Fibroblast of skin of left biceps (primary cell): ENCODE measurements at regions not wholly inside any gene's neighbourhood (a gene's known extent, or its start where the extent isn't known, plus 50 kb on each side); places are given as distances from the start of the nearest gene placed in this dataset.
"Not testable (repeated sequence)": the region's sequence is repeated elsewhere in the genome, so short reads cannot be mapped to it uniquely, and the experiment has no call there.

Experiments used
- DNase-seq, 2 experiments: peaks; one replicate each; pipeline ENCODE4 v3.0.0-alpha.2; 2013; ENCODE audit warnings: low read depth in 2 of 2

DNA sequence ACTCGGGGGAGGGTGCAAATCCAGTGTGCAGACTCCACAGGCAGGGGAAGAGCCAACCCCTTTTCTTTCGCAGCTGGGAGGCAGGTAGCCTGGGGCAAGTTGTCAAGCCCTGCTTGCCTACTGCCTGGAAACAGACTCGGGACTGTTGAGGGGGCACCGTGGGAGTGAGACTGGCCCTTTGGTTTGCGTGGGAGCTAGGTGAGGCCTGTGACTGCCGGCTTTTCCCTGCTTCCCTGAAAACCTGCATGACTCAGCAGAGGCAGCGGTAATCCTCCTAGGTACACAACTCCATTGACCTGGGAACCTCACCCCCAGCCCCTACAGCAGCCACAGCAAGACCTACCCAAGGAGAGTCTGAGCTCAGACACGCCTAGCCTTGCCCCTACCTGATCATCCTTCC is 509.5 kb downstream of the DTWD2 start:
- DNase-seq: no peak

DNA sequence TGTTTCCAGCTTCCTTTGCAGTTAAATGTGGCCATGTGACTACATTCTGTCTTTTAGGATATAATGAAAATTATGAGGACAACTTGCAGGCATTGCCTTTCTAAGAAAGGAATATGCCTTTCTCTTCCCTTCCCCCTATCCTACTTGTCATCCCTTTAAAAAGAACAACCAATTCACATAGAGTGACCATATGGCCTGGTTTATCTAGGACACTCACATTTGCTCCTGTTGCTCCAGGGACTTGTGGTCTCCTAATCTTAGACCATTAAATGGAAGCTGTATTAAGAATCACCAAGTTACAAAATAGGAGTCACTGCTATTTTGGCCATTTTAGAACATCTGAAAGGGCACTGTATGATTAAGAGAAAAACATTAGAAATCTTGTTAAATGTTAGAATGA is 520.3 kb downstream of the DTWD2 start:
- DNase-seq: no peak

DNA sequence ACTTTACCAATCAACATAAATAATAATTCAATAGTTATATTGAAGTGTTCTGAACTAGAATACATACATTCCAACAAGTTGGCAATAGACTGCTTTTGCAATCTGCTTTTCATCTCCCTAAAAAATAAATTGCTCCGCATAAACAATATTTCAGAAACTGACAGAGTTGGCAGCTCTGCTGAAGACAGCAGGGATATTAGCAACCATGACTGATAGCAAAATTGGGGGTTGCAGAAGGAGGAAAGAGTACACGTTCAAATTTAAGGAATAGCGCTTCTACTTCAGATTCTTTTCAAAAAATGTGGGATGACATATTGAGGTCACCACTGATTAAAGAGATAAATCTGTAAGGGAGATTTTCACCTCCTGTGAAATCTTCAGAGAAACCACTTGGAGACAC is 521.2 kb downstream of the DTWD2 start:
- peak; percentile 9 to 26 for DNase-seq

DNA sequence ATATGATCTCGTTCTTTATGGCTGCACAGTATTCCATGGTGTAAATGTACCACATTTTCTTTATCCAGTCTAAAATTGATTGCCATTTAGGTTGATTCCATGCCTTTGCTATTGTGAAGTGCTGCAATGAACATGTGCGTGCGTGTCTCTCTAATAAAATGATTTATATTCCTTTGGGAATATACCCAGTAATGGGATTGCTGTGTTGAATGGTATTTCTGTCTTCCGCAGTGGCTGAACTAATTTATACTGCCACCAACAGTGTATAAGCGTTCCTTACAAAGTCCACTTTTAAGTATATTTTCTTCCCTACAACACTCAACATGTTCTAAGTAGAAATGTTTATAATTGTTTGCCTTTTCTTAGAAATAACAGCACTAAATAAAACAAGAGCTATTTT is 521.9 kb downstream of the DTWD2 start:
- DNase-seq: no peak

DNA sequence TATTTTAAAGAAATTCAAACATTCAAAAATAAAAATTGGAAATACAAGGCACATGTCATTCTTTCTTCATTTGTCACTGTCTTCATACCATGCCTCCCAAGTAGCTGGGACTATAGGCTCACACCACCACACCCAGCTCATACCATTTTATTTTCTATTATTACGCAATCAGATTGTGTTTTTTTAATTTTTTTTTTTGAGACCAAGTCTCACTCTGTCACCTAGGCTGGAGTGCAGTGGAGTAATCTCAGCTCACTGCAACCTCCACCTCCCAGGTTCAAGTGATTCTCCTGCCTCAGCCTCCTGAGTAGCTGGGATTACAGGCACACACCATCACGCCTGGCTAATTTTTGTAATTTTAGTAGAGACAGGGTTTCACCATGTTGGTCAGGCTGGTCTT is 526.1 kb downstream of the DTWD2 start:
- not testable (repeated sequence) for DNase-seq

DNA sequence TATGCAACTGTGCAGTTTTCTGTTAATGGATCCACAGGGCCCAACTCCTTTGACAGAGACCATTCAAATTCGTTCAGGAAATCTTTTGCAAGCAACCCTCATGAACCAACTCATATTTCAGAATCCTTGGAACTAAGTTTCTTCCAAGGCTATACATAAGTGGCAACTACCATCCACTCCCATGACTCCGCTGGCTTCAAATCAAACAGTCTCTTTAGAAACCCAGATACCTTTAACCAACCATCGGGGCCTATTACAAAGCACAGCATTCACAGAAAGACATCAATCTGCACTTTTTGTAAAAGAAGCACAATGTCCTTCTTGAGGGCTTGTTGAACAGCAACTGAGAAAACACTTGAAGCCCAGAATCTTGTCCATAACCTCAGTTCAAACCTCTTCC is 526.9 kb downstream of the DTWD2 start:
- no peak for DNase-seq

DNA sequence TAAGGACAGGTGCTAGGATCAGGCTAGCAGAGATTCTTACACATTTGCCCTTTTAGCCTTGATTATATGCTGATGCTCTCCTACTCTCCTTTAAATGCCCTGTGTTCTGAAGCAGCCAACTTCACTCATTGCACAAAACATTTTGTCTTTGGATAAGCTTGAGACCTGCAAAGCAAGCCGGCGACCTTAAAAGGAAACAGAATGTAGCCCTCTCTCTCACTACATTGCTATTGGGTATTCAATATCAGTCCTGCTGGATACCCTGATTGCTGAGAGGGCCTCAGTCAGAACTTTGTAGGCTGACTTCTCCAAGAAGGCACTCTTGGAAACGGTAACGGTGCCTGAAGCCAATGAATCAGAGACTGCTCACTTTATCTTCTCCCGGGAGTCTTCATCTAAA is 528.9 kb downstream of the DTWD2 start:
- no peak for DNase-seq

DNA sequence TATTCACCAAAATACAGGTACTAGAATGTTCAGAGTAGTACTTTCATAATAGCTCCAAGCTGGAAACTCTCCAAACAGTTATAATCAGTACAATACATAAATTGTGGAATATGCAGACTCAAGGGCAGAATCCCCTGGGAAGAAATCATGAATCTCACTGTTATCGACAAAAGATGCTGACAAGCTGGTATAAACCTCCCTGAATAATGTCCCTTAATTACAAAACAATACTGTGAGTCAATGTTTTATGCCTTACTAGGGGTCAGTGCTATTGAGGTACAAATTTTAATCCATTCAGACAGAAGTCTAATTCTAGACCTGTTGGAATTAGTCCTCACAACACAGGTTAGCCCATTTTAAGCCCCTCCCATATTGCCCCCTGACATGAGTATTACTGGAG is 532.3 kb downstream of the DTWD2 start:
- no peak for DNase-seq

DNA sequence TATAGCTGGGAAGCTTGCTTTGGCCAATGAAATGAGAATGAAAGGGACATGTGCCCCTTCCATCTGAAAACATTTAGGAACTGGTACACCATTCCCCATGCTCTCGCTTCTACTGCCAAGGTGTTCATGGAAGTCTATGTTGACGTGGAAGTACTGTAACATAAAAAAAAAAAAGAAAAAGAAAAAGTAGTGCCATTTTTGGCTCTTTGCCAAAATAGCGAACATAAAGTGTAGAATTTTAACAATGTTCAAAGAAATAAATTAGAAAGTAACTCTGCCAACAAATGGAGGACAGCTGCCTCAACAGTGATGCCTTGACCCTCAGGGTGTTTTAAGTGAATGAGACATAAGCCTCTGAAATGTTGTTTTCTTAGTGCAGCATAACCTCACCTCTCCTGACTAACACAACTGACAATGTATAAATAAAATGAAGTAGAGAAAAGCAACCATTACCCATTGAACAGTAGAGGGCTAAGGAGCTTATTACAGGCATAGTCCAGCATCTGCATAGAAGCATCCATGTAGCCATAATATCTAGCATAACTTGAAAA is 536.6 kb downstream of the DTWD2 start:
- no peak for DNase-seq

DNA sequence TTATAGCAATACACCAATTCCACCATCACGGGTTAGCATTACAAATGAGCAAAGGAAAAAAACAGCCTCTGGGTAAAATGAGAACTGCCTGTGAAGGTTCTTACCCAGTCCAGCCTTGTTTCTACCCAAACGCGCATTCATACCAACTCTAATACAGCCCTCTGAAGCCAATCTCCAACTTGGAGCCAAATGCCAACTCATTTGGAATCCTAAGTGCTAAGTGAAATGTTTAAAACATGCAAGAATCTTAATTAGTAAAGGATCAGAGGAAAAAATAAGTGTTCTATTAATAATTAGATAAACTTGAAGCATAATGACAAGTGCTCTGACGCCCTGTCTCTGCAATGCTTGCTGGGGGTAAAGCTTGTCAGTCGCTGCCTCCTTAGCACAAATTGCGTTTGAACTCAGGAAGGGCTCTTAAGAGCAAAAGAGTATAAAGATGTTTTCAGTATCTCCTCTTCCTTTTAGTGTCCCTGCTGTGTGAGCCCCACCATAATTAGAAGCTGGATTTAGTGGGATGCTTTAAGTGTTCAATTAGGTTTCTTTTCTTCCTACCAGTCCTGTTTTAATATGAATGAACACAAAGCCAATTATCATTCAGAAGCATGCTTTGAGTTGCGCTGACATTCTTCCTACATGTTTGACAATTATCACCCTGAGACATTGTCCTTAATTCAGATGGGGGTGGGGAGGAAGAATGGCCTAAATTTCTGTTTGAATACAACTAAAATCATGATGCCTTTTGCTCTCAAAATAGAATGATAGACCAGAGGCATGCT is 537.6 kb downstream of the DTWD2 start:
- DNase-seq: no peak

DNA sequence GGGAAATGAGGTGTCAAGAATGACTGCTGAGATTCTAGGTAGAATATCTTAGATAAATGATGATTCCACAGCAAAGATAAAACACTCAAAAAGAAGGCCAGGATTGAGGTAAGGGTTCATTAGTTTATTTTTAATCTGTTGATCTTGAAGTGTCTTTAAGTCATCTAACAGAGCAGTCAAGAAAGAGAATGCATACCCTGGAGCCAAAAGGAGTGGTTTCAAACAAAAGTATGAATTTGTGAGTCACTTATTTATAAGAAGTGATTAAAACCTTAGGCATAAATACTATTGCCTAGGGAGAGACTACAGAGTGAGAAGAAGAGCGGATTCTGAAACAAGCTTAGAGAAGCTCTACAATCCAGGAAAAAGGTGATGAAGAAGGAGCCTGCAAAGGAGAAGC is 541.0 kb downstream of the DTWD2 start:
- no peak for DNase-seq

DNA sequence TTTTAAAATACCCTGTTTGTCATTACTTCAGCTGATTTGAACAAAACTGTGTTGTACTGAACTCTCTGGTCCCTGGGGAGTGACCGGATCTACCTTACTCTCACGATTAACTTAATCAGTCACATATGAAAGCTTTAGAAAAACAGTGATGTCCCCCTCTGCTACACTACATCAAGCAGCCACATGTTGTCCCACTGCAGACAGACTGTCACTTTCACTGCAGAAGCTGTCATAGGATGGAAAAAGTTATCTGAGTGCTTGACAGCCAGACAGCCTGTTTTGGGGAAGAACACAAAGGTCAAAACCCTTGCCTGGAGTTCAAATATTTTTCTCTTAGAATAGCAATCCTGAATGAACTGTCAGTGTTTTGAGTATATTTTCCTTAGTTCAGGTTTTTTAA is 546.4 kb downstream of the DTWD2 start:
- no peak for DNase-seq

DNA sequence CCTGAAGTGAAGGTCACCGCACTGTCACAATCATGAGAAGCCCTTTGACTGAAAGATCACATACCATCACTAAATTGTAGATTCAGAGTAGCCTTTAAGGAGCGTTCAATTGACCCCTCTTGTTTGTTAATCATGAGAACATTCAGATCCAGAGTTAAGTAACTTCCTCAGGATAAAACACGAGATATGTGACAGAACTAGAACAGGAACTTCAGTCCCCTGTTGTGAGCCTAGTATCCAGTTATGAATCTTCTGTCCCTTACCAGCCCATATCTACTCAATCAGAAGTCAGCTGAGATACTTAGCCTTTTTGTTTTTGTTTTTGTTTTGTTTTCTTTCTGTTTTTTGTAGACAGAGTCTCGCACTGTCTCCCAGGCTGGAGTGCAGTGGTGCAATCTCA is 547.3 kb downstream of the DTWD2 start:
- no peak for DNase-seq

DNA sequence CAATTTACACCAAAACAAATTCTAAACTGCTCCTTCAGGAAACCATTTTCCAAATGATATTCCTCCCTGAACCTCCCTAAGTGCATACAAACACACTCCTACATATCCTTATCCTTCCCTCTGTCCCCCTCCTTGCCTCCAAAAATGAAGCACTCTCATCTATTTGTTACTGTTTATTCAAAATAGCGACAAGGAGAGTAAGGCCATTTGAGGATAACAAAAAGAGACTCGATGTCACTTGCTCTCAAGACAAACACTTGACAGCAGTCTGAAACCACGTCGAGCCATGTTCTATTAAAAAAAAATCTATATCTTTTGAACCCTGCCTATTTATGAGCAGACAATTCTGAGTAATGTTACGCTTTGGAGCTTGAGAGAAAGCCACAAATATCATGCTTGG is 547.9 kb downstream of the DTWD2 start:
- no peak for DNase-seq

DNA sequence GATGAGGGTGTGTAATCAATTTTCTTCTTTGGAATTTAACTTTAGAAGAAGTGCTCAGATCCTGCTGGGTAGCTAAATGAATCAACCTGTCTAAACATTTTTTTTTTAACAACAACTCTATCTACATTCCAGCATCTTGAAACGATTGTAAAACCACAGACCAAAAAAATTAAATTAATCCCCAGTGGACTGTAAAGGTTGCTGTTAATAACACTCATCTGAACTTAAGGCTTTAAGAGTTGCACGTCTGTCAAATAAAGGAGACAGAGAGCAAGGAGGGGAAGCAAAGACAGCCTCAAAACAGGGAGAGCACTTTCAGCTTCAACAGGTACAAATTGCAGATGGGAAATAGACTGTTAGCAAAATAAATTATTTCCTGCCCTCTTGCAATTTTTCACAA is 548.5 kb downstream of the DTWD2 start:
- peak; percentile 70 to 74 for DNase-seq

DNA sequence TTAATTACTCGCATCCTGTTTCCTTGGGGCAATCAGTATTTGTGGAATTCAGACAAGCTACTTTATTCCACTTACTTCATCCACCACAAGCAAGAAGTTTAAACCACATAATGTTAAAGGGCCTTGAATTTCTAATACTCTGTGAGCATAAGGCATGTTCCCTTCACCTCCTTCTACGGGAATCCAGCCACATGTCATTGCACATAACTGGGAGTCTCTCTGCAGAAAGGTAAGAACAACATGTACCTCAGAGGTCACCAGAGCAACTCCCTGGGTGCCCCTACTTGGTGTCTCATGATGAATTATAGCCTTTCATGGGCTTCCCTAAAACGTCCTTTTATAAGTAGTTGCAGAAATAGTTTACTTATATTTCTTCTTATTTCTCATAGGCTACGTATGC is 553.2 kb downstream of the DTWD2 start:
- no peak for DNase-seq

DNA sequence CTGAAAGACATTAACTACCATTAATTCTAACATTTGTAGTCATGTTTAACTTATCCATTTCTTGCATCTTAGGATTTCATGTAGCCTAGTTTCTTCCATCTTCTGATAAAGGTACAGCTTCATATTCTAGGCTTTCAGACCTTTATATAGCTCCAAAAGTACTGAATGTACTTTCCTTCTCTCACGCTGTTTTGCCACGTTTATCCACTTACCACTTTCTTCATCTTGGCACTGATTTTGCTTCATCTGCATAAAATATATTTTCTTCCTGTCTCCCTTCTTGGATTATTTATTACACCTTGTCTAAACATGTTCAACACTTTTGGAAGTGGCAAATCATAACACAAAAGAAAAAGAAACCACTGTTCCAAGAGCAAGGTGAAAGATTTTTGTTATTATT is 553.8 kb downstream of the DTWD2 start:
- no peak for DNase-seq

DNA sequence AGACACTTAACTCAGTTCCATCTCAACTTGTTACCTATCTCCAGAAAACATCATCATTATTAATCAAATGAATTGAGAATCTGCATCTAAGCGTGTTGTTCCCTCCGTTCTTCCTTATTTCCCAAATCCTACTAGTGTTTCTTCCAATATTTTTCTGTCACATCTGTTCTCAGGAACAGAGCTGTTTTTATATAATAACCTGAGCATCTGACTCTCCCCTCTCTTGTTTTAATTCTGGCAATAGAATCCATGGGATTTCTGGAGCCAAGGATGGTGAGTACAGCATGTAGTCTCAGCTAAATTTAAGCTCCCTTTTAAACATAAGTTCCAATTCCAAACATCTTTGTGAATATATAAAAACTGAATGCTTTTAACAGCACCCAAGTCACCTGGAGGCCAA is 558.3 kb downstream of the DTWD2 start:
- DNase-seq: no peak

DNA sequence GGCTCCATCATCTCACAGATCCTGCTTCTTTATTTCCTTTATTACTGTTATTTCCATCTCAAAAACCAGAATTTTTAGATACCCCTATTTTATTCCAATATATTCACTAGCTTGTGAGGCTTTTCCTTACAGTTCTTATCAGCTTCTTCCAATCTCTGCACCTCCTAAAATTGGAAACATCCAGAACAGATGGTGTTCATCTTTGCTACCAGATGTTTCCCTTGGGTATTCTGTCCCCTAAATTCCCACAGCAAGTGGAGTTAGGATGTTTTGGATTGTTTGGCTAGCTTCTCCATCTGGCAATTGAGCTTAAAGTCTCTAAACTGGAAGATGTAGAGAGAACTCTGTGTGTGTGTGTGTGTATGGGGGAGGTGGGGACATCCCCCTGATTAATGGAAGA is 580.4 kb downstream of the DTWD2 start:
- peak; percentile 40 to 48 for DNase-seq

DNA sequence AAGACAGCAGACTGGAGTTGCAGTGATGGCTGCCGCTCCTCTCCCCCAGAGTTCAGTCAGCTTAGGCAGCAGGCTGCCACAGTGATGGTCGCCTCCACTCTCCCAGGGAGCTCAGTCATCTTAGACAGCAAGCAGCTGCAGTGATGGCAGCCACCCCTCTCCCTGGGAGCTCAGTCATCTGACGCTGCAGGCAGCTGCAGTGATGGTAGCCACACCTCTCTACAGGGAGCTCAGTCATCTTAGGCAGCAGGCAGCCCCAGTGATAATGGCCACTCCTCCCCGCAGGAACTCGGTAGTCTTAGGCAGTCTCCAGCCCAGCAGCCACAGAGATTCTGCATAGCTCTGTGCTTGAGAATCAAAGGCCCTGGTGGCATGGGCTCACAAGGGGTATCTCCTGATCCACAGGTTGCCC is 582.7 kb downstream of the DTWD2 start:
- DNase-seq: no peak

DNA sequence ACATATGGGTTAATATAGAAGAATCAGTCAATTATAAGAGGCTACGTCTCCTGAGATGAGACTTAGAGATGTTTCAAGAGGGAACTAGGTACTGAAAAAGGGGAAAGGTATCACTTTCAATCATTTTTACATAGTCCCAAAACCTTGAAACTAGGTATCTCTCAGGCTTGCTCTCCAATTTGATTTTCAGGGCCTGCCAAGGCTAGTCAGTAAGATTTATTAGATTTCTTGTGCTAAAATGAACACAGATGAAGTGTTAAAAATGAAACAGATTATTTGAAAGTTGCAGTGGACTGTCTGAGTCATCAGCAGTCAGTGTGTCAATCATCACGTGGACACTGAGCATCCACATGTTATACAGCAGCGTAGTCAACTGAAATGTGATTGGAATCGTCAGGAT is 591.1 kb downstream of the DTWD2 start:
- DNase-seq: no peak

DNA sequence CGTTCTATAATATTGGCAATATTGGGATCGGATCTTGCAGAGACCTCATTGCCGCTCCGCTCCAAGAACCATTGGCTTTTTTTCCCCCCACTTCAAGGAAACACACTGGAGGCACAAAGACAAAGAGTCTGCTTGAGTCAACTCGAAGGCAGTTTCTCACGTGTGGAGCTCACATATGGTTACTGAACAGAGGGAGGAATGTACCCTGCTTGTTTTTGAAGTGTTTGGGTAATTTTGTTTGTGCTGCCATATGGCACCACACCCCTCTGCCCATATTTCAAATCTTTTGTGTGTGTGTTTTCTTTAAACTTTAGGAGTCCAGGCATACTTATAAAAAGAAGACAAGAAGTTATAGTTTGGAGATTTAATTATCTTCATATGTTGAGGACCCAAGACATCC is 595.9 kb downstream of the DTWD2 start:
- DNase-seq: no peak

DNA sequence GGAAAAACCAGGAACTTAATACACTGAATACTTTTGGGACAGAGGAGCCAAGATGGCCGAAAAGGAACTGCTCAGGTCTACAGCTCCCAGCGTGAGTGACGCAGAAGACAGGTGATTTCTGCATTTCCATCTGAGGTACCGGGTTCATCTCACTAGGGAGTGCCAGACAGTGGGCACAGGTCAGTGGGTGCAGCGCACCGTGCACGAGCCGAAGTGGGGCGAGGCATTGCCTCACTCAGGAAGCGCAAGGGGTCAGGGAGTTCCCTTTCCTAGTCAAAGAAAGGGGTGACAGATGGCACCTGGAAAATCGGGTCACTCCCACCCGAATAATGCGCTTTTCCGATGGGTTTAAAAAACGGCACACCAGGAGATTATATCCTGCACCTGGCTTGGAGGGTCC is 605.4 kb downstream of the DTWD2 start:
- DNase-seq: not testable (repeated sequence)

DNA sequence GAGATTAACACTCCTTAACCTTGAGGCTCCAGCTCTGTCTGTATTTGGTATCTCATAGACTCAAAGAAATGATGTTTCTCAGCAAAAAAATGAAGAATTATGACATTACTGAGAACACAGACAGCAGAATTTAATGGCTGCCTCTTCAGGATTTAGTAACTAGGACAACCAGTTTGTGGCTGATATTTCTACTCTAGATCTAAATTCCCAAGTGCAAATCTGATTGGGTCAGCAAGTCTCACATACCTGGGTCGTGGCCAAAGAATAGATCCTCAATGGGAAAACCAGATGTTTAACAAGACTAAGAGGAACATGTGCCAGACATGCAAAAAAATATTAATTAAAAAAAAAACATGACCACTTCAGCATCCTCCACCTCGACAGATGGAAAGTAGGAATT is 608.9 kb downstream of the DTWD2 start:
- DNase-seq: no peak
